ENCODE measurements at regions not wholly inside any gene's neighbourhood (a gene's known extent, or its start where the extent isn't known, plus 50 kb on each side); places are given as distances from the start of the nearest gene placed in this dataset.
A peak's percentile ranks its signal among the peaks of the same experiment; 100 is the strongest.

- CTCF ChIA-PET: interaction anchor here (1.2 kb wide), 1 partner anchor 10 kb away, joined by 3 read pairs; no protein-coding TSS in a partner anchor
- H3K27me3 Mint-ChIP-seq: peaks cover 8% of the 10 kb centered on the region
- peaks cover 3% of the 10 kb centered on the region for H3K9me3 Mint-ChIP-seq
- no peak overlapping the region for H3K27ac Mint-ChIP-seq
- no peaks in the 10 kb centered on the region for H3K36me3 Mint-ChIP-seq
- no peak overlapping the region for H3K4me3 Mint-ChIP-seq
- no peaks in the 10 kb centered on the region for H3K4me1 Mint-ChIP-seq
- DNase-seq: no peak
These were observed 85.6 kb downstream of the SNAPC1 start for GRCh38 chr14:61847861-61848260.

- Mint-ChIP-seq H3K9me3 (no peaks in the 10 kb centered on the region), H3K36me3 (no peaks in the 10 kb centered on the region), H3K27ac (no peak overlapping the region), H3K4me1 (no peaks in the 10 kb centered on the region), H3K27me3 (peaks cover 20% of the 10 kb centered on the region), H3K4me3 (no peak overlapping the region)
- no peak for DNase-seq
- CTCF ChIA-PET: no interaction called here
These were observed 92.7 kb downstream of the SNAPC1 start for GRCh38 chr14:61854898-61855297.

- Mint-ChIP-seq H3K4me3 (no peak overlapping the region), H3K4me1 (no peaks in the 10 kb centered on the region), H3K9me3 (no peaks in the 10 kb centered on the region), H3K36me3 (no peaks in the 10 kb centered on the region), H3K27me3 (peaks cover 38% of the 10 kb centered on the region), H3K27ac (no peak overlapping the region)
- peak; percentile 80 for DNase-seq
- CTCF ChIA-PET: interaction anchor here (0.9 to 1.7 kb wide), 10 partner anchors 8 to 266 kb away, joined by 3 to 7 read pairs (median 4); no protein-coding TSS in a partner anchor
These were observed 98.2 kb downstream of the SNAPC1 start for GRCh38 chr14:61860294-61860918.

GRCh38 chr14:61861320-61861865 lies 99.2 kb downstream of the SNAPC1 start:
- no peaks in the 10 kb centered on the region for H3K9me3 Mint-ChIP-seq
- H3K4me1 Mint-ChIP-seq: no peaks in the 10 kb centered on the region
- H3K27me3 Mint-ChIP-seq: peaks cover 33% of the 10 kb centered on the region
- no peaks in the 10 kb centered on the region for H3K36me3 Mint-ChIP-seq
- no peak overlapping the region for H3K4me3 Mint-ChIP-seq
- CTCF ChIA-PET: interaction anchor here (0.9 to 1.7 kb wide), 7 partner anchors 13 to 265 kb away, joined by 3 to 7 read pairs (median 4); no protein-coding TSS in a partner anchor
- H3K27ac Mint-ChIP-seq: no peak overlapping the region
- DNase-seq: no peak

- peaks cover 1% of the 10 kb centered on the region for H3K36me3 Mint-ChIP-seq
- H3K27me3 Mint-ChIP-seq: peaks cover 27% of the 10 kb centered on the region
- H3K4me1 Mint-ChIP-seq: peaks cover 3% of the 10 kb centered on the region
- H3K27ac Mint-ChIP-seq: no peak overlapping the region
- CTCF ChIA-PET: no interaction called here
- no peak overlapping the region for H3K4me3 Mint-ChIP-seq
- DNase-seq: no peak
- H3K9me3 Mint-ChIP-seq: no peaks in the 10 kb centered on the region
These were observed 102.2 kb downstream of the SNAPC1 start for GRCh38 chr14:61864329-61864898.

GRCh38 chr14:61866932-61867920 lies 105.0 kb downstream of the SNAPC1 start:
- no peak for DNase-seq
- Mint-ChIP-seq H3K9me3 (peaks cover 3% of the 10 kb centered on the region), H3K4me1 (peaks cover 3% of the 10 kb centered on the region), H3K27me3 (peaks cover 28% of the 10 kb centered on the region), H3K27ac (no peak overlapping the region), H3K4me3 (no peak overlapping the region), H3K36me3 (peaks cover 1% of the 10 kb centered on the region)
- CTCF ChIA-PET: no interaction called here

- no peak overlapping the region for H3K4me3 Mint-ChIP-seq
- peaks cover 3% of the 10 kb centered on the region for H3K9me3 Mint-ChIP-seq
- no peak for DNase-seq
- CTCF ChIA-PET: interaction anchor here (1.0 kb wide), 1 partner anchor 9 kb away, joined by 3 read pairs; no protein-coding TSS in a partner anchor
- peaks cover 33% of the 10 kb centered on the region for H3K27me3 Mint-ChIP-seq
- no peak overlapping the region for H3K27ac Mint-ChIP-seq
- H3K4me1 Mint-ChIP-seq: peaks cover 3% of the 10 kb centered on the region
- peaks cover 1% of the 10 kb centered on the region for H3K36me3 Mint-ChIP-seq
These were observed 106.6 kb downstream of the SNAPC1 start for GRCh38 chr14:61868846-61869245.

- H3K9me3 Mint-ChIP-seq: peaks cover 3% of the 10 kb centered on the region
- H3K36me3 Mint-ChIP-seq: peaks cover 1% of the 10 kb centered on the region
- H3K27me3 Mint-ChIP-seq: peaks cover 23% of the 10 kb centered on the region
- CTCF ChIA-PET: no interaction called here
- H3K4me1 Mint-ChIP-seq: peaks cover 3% of the 10 kb centered on the region
- H3K27ac Mint-ChIP-seq: no peak overlapping the region
- DNase-seq: no peak
- H3K4me3 Mint-ChIP-seq: no peak overlapping the region
These were observed 107.9 kb downstream of the SNAPC1 start for GRCh38 chr14:61870163-61870562.

GRCh38 chr14:61872452-61872851 lies 110.2 kb downstream of the SNAPC1 start:
- Mint-ChIP-seq H3K36me3 (peaks cover 1% of the 10 kb centered on the region), H3K9me3 (peaks cover 3% of the 10 kb centered on the region), H3K4me1 (no peaks in the 10 kb centered on the region), H3K27ac (no peak overlapping the region), H3K4me3 (no peak overlapping the region), H3K27me3 (peaks cover 38% of the 10 kb centered on the region)
- DNase-seq: no peak
- CTCF ChIA-PET: interaction anchor here (1.4 kb wide), 1 partner anchor 253 kb away, joined by 5 read pairs; no protein-coding TSS in a partner anchor

GRCh38 chr14:61875483-61875882 lies 113.3 kb downstream of the SNAPC1 start:
- Mint-ChIP-seq H3K27ac (no peak overlapping the region), H3K4me3 (no peak overlapping the region), H3K36me3 (no peaks in the 10 kb centered on the region), H3K9me3 (peaks cover 3% of the 10 kb centered on the region), H3K4me1 (no peaks in the 10 kb centered on the region), H3K27me3 (peaks cover 44% of the 10 kb centered on the region)
- CTCF ChIA-PET: interaction anchor here (1.1 kb wide), 1 partner anchor 14 kb away, joined by 3 read pairs; no protein-coding TSS in a partner anchor
- no peak for DNase-seq

- CTCF ChIA-PET: no interaction called here
- H3K4me3 Mint-ChIP-seq: no peak overlapping the region
- H3K27me3 Mint-ChIP-seq: peaks cover 40% of the 10 kb centered on the region
- DNase-seq: no peak
- H3K9me3 Mint-ChIP-seq: no peaks in the 10 kb centered on the region
- no peaks in the 10 kb centered on the region for H3K36me3 Mint-ChIP-seq
- H3K4me1 Mint-ChIP-seq: no peaks in the 10 kb centered on the region
- no peak overlapping the region for H3K27ac Mint-ChIP-seq
These were observed 114.3 kb downstream of the SNAPC1 start for GRCh38 chr14:61876362-61877034.

- Mint-ChIP-seq H3K27me3 (peaks cover 40% of the 10 kb centered on the region), H3K27ac (no peak overlapping the region), H3K36me3 (no peaks in the 10 kb centered on the region), H3K9me3 (no peaks in the 10 kb centered on the region), H3K4me1 (no peaks in the 10 kb centered on the region), H3K4me3 (no peak overlapping the region)
- CTCF ChIA-PET: no interaction called here
- no peak for DNase-seq
These were observed 114.8 kb downstream of the SNAPC1 start for GRCh38 chr14:61877035-61877390.

GRCh38 chr14:61877768-61878167 lies 115.5 kb downstream of the SNAPC1 start:
- DNase-seq: no peak
- H3K27me3 Mint-ChIP-seq: peaks cover 44% of the 10 kb centered on the region
- H3K36me3 Mint-ChIP-seq: no peaks in the 10 kb centered on the region
- CTCF ChIA-PET: no interaction called here
- H3K4me3 Mint-ChIP-seq: no peak overlapping the region
- no peaks in the 10 kb centered on the region for H3K9me3 Mint-ChIP-seq
- H3K27ac Mint-ChIP-seq: no peak overlapping the region
- H3K4me1 Mint-ChIP-seq: no peaks in the 10 kb centered on the region

- Mint-ChIP-seq H3K4me3 (no peak overlapping the region), H3K27me3 (peaks cover 46% of the 10 kb centered on the region), H3K4me1 (no peaks in the 10 kb centered on the region), H3K36me3 (no peaks in the 10 kb centered on the region), H3K9me3 (no peaks in the 10 kb centered on the region), H3K27ac (no peak overlapping the region)
- no peak for DNase-seq
- CTCF ChIA-PET: no interaction called here
These were observed 116.7 kb downstream of the SNAPC1 start for GRCh38 chr14:61878931-61879330.
